Spleen (tissue), 11 donors: ENCODE measurements at regions not wholly inside any gene's neighbourhood (a gene's known extent, or its start where the extent isn't known, plus 50 kb on each side); places are given as distances from the start of the nearest gene placed in this dataset.

Experiments used
- DNase-seq: peaks from one replicate; pipeline ENCODE4 v3.0.0-alpha.2; 2020
- H3K27ac ChIP-seq, 8 donors: fragments of 200-600 bp; sonication (generic) in 7 of 8; 1 replicate in 4 of 8; 2 replicates in 4 of 8; pipeline versions ENCODE4 v1.5.0 to v1.8.0; 2016 to 2021; ENCODE audit warnings: inconsistent platforms in 4 of 8, mild to moderate bottlenecking in 4 of 8, moderate library complexity in 1 of 8
- H3K27me3 ChIP-seq, 7 donors: fragments of 200-600 bp; sonication (generic) in 6 of 7; replicated peaks in 1 of 7; 1 replicate in 4 of 7; 2 replicates in 3 of 7; pipeline versions ENCODE4 v1.5.0 to v1.8.0; 2016 to 2021; ENCODE audit warnings: inconsistent platforms in 3 of 7, mild to moderate bottlenecking in 1 of 7
- H3K36me3 ChIP-seq, 6 donors: fragments of 200-600 bp; sonication (generic) in 5 of 6; 1 replicate in 4 of 6; 2 replicates in 2 of 6; pipeline versions ENCODE4 v1.5.0 to v1.8.0; 2016 to 2021; ENCODE audit warnings: inconsistent platforms in 2 of 6
- H3K4me1 ChIP-seq, 6 donors: fragments of 200-600 bp; sonication (generic) in 5 of 6; 1 replicate in 3 of 6; 2 replicates in 3 of 6; pipeline versions ENCODE4 v1.5.0 to v1.8.0; 2016 to 2021; ENCODE audit warnings: inconsistent platforms in 3 of 6
- H3K4me3 ChIP-seq, 8 donors: fragments of 200-600 bp; sonication (generic) in 7 of 8; 1 replicate in 4 of 8; 2 replicates in 4 of 8; pipeline versions ENCODE4 v1.5.0 to v1.8.0; 2016 to 2021; ENCODE audit warnings: inconsistent platforms in 4 of 8, mild to moderate bottlenecking in 4 of 8, moderate library complexity in 2 of 8
- H3K9me3 ChIP-seq, 8 donors: fragments of 200-600 bp; sonication (generic) in 7 of 8; 1 replicate in 4 of 8; 2 replicates in 4 of 8; pipeline versions ENCODE4 v1.5.0 to v1.8.0; 2016 to 2021; ENCODE audit warnings: inconsistent platforms in 4 of 8
- POLR2A ChIP-seq, 3 donors: fragments of 450-650 bp; IDR thresholded peaks; one replicate each; pipeline ENCODE4 v1.5.1; 2017; ENCODE audit warnings: antibody characterized with exemption in 3 of 3, mild to moderate bottlenecking in 1 of 3
- POLR2AphosphoS5 ChIP-seq, 3 donors: sonication (generic); formaldehyde crosslinking; IDR thresholded peaks; one replicate each; pipeline ENCODE4 v1.5.1; 2017; ENCODE audit warnings: antibody characterized with exemption in 3 of 3
- WGBS, 5 donors: extraction: QIAGEN DNeasy Blood & Tissue Kit in 3 of 5; methylation state at CpG; one replicate each; pipeline versions ENCODE4 v1.1.5 to v1.1.7; 2013 to 2018; 5-methylcytosine and 5-hydroxymethylcytosine counted together
- intact Hi-C: fragments of 100-400 bp; cut with DNase I; formaldehyde crosslinking; loops from one replicate; pipeline ENCODE4 v1.15.0; 2023; ENCODE audit warnings: low total_unique reads
- TF ChIP-seq, protein P1 (sequence below), 11 experiments: fragments of 200-600 bp in 7 of 11; fragments of 450-650 bp in 4 of 11; sonication (generic) in 4 of 11; IDR thresholded peaks in 8 of 11; conservative IDR thresholded peaks in 3 of 11; 1 replicate in 7 of 11; 2 replicates in 4 of 11; pipeline versions ENCODE4 v1.4.0 to v1.8.0; 2016 to 2021; ENCODE audit warnings: antibody characterized with exemption in 11 of 11, inconsistent platforms in 4 of 11, mild to moderate bottlenecking in 1 of 11
- donor health status: healthy with polysubstance abuse.
- donor health status: DM: no; HTN: no; CAD: no; lungs with moderate emphysema.
- donor health status: DM: no; HTN: no; CAD: no.
- donor health status: Bipolar disorder and iron deficiency.
- donor health status: healthy.
- donor health status: DM: no; HTN: no; CAD: no.
- donor health status: DM: yes; HTN: yes; CAD: no.

DNA sequence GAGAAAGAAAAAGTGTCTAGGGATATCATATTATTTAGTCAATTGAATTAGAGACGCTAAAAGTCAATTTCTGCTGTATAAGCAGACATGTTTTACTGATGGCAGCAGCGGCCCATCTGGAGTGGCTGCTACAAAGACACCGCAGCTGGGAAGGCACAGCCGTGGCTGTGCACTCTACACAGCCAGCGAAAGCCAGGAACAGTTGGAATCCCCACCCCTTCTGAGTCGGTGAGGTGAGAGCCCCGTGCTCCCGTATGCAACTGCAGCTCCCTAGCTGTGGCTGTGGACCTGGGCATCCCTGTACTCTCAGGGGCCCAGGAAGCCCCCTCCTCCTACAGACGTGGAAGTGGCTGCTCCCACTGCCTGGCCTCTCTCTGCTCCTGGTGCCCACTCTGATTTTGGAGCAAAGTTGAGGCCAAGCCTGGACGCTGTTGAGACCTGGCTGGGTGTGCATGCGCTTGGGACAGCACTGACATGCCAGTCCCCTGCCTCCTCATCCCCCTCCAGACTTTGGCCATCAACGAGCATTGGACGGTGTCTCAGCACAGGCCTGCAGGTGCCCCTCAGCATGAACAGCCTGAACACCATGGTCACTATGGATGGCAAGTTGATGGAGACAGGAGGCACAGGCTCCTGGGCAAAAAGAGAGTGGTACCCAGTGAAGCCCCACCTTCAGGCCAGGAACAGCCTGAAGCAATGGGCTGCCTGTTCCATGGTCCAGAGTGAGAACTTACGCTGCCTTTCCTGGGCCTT, 944.0 kb upstream of the MIR17HG start:
- H3K4me1 ChIP-seq, result no peaks in the 10 kb centered on the region
- DNase-seq, result no peak
- H3K36me3 ChIP-seq, result no peaks in the 10 kb centered on the region
- 88 to 95% (median 89%) methylated on average over 14 of the region's 14 CpGs for WGBS, 5 donors
- H3K9me3 ChIP-seq, result peaks cover 0 to 52% (median 22%) of the 10 kb centered on the region in 8 donors
- H3K4me3 ChIP-seq, result no peak overlapping the region
- H3K27me3 ChIP-seq, result no peaks in the 10 kb centered on the region
- H3K27ac ChIP-seq, result no peak overlapping the region
- intact Hi-C loops, result no loop called here
- TF ChIP-seq POLR2A (IDR thresholded peaks at IDR 0.05), result no peak
- no peak for TF ChIP-seq POLR2AphosphoS5 (IDR thresholded peaks at IDR 0.05)
- TF ChIP-seq, protein P1, sequence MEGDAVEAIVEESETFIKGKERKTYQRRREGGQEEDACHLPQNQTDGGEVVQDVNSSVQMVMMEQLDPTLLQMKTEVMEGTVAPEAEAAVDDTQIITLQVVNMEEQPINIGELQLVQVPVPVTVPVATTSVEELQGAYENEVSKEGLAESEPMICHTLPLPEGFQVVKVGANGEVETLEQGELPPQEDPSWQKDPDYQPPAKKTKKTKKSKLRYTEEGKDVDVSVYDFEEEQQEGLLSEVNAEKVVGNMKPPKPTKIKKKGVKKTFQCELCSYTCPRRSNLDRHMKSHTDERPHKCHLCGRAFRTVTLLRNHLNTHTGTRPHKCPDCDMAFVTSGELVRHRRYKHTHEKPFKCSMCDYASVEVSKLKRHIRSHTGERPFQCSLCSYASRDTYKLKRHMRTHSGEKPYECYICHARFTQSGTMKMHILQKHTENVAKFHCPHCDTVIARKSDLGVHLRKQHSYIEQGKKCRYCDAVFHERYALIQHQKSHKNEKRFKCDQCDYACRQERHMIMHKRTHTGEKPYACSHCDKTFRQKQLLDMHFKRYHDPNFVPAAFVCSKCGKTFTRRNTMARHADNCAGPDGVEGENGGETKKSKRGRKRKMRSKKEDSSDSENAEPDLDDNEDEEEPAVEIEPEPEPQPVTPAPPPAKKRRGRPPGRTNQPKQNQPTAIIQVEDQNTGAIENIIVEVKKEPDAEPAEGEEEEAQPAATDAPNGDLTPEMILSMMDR (IDR thresholded peaks at IDR 0.05 in 8 of 11, conservative IDR thresholded peaks at IDR 0.05 in 3 of 11), result no peak

- H3K9me3 ChIP-seq, result peaks cover 0 to 37% (median 9%) of the 10 kb centered on the region in 8 donors
- H3K4me3 ChIP-seq, result no peak overlapping the region
- WGBS, 5 donors, result 73 to 83% (median 79%) methylated on average over 1 of the region's 1 CpG
- intact Hi-C loops, result no loop called here
- H3K27me3 ChIP-seq, result no peaks in the 10 kb centered on the region
- no peaks in the 10 kb centered on the region for H3K36me3 ChIP-seq
- H3K4me1 ChIP-seq, result no peaks in the 10 kb centered on the region
- TF ChIP-seq, protein P1 (IDR thresholded peaks at IDR 0.05 in 8 of 11, conservative IDR thresholded peaks at IDR 0.05 in 3 of 11), result no peak
- TF ChIP-seq POLR2AphosphoS5 (IDR thresholded peaks at IDR 0.05) (no peak), POLR2A (IDR thresholded peaks at IDR 0.05) (no peak)
- no peak for DNase-seq
- H3K27ac ChIP-seq, result no peak overlapping the region
Observed at GRCh38 chr13:90405301-90405700, 942.2 kb upstream of the MIR17HG start.

DNA sequence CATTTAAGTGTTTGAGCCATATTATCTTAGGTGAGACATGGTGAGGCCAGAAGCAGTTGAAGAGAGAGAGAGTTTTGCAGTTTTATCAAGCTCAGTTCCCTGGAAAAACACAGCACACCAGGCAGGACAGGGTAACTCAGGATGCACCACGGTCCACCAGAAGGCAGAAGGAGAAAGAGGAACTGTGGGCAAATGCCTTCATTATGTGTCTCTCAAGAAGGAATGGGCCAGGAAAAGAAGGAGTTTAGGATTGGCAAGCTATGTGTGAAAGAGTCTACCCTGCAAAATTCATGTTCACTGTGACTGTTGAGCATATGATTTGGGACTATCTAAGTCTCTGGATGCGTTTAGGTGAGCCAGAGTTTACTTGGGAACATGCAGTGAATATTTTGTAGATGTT, 934.5 kb upstream of the MIR17HG start:
- no peaks in the 10 kb centered on the region for H3K9me3 ChIP-seq
- 65 to 73% (median 67%) methylated on average over 2 of the region's 2 CpGs for WGBS, 5 donors
- TF ChIP-seq, protein P1 (IDR thresholded peaks at IDR 0.05 in 8 of 11, conservative IDR thresholded peaks at IDR 0.05 in 3 of 11), result no peak
- TF ChIP-seq POLR2A (IDR thresholded peaks at IDR 0.05) (no peak), POLR2AphosphoS5 (IDR thresholded peaks at IDR 0.05) (no peak)
- no peak overlapping the region for H3K27ac ChIP-seq
- no peaks in the 10 kb centered on the region for H3K4me1 ChIP-seq
- intact Hi-C loops, result no loop called here
- no peak for DNase-seq
- no peaks in the 10 kb centered on the region for H3K27me3 ChIP-seq
- H3K4me3 ChIP-seq, result no peak overlapping the region
- H3K36me3 ChIP-seq, result no peaks in the 10 kb centered on the region

- Histone ChIP-seq H3K27ac (no peak overlapping the region), H3K4me3 (no peak overlapping the region), H3K4me1 (no peaks in the 10 kb centered on the region), H3K36me3 (no peaks in the 10 kb centered on the region), H3K27me3 (no peaks in the 10 kb centered on the region), H3K9me3 (no peaks in the 10 kb centered on the region)
- no peak for DNase-seq
- WGBS, 5 donors, result 0 to 4% (median 0%) methylated on average over 1 of the region's 1 CpG
- intact Hi-C loops, result no loop called here
- TF ChIP-seq POLR2AphosphoS5 (IDR thresholded peaks at IDR 0.05), result no peak
- TF ChIP-seq, protein P1 (IDR thresholded peaks at IDR 0.05 in 8 of 11, conservative IDR thresholded peaks at IDR 0.05 in 3 of 11), result no peak
- no peak for TF ChIP-seq POLR2A (IDR thresholded peaks at IDR 0.05)
Observed at GRCh38 chr13:90413548-90413947, 933.9 kb upstream of the MIR17HG start.
